ENCODE measurements at regions not wholly inside any gene's neighbourhood (a gene's known extent, or its start where the extent isn't known, plus 50 kb on each side); places are given as distances from the start of the nearest gene placed in this dataset.

DNA sequence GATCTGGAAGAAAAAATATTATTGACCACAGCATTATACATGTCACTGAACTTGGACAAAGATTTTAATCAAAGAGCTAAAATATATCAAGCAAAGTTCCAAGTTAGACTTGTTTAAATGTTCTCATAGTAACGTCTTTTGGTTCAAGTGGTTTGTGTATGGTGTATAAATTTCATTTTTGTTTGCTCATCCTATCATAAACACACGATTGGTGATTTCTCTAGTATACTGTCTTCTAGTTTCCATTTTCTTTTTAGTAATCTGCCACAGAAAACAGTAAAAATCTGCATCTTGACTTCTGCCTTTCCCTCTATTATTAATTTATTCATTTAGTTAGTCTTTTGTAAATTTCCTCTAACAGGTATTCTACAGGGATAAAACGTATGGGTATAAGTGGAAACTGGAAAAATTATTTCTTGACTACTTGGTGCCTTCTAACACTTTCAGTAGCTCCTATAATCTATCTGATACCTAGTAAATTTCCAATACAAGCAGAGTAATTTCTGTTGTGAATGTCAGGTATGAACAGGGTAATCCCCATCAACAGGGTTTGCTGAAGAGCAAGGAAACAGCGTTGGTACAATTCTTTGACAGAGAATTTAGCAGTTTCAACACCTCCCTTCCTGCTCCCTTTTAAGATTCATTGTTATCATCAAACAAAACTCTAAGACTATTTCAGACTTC, 268.0 kb downstream of the PTPRC start:
- DNase-seq, result no peak

- no peak for DNase-seq
Measured at GRCh38 chr1:198907423-198907746, 268.5 kb downstream of the PTPRC start.

DNA sequence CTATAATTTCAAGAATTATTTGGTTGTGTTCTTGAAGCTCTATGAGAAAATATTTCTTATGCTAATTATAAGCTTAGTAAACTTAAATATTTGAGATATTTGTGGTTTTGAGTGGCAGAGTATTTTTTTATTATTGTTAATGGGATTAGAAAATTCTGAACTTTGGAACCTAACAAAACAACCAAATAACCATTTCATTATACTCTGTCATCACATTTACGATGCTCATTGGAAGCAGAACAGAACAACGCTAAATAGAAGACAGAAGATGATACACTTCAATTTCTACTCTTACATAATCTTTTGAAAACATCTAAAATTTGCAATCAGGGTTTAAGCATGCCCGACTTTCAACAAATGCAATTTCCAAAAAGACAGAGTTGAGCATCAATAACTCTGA, 270.2 kb downstream of the PTPRC start:
- no peak for DNase-seq

GRCh38 chr1:198909973-198910372, 271.1 kb downstream of the PTPRC start:
- no peak for DNase-seq

- no peak for DNase-seq
Measured at GRCh38 chr1:198910816-198911215, 272.0 kb downstream of the PTPRC start.

- no peak for DNase-seq
Measured at GRCh38 chr1:198912046-198912445, 273.2 kb downstream of the PTPRC start.

GRCh38 chr1:198913667-198914066, 274.8 kb downstream of the PTPRC start:
- no peak for DNase-seq

GRCh38 chr1:198915327-198916231, 276.7 kb downstream of the PTPRC start:
- DNase-seq, result no peak

- no peak for DNase-seq
Measured at GRCh38 chr1:198917226-198917625, 278.4 kb downstream of the PTPRC start.

GRCh38 chr1:198918920-198919319, 280.1 kb downstream of the PTPRC start:
- no peak for DNase-seq

GRCh38 chr1:198919667-198920398, 281.0 kb downstream of the PTPRC start:
- no peak for DNase-seq

DNA sequence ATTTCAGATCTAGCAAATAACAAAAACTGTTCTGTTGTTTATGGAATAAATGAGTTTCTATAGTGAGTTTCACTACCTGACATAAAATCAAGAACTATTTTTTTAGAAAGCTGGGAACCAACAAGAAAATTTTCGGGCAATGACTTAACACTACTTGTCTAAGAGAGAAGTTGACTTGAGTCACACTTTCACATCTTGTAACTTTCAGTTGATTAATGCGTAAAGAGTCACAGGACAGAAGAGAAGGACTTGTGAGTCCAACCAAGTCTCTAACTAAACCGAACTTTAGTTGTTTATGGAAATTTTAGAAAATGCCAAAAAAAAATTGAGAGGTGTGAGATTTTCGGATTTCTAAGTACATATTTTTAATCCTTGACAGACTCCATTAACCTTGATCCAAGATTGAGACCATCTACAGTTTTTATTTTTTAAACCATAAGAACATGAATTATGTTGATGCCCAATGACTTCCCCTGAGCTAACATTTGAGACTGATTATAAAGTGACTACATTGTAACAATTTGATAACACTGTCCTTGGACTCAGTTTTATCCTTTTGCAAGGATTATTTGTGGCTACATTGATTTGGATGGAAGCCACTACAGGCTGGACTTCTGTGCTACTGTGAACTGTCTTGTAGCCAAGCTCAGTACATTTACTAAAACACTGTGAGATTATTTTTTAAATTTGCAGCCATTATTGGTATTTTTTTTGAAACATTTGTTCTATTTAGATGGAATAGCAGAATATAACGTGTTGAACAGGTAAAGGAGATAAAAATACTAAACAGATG, 284.0 kb downstream of the PTPRC start:
- no peak for DNase-seq

DNA sequence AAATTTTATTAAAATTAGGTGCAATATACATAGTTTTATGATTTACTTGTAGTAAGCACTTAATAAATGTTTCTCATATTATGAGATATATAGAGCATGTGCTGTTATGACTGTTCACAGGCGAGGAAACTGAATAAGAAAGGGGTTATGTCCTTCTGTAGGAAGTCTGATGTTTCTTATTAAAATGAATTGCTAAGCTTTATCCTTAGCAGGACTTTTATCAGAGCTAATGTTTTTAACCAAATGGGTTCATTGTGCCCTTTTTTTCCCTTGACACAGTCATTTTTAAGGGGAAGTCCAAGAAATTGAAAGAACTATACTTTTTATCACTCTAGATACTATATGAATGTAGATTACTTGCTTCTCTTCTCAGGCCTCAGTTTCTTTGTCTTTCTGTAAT, 285.2 kb downstream of the PTPRC start:
- no peak for DNase-seq

GRCh38 chr1:198925567-198925966, 286.7 kb downstream of the PTPRC start:
- no peak for DNase-seq

GRCh38 chr1:198927129-198927528, 288.3 kb downstream of the PTPRC start:
- no peak for DNase-seq

DNA sequence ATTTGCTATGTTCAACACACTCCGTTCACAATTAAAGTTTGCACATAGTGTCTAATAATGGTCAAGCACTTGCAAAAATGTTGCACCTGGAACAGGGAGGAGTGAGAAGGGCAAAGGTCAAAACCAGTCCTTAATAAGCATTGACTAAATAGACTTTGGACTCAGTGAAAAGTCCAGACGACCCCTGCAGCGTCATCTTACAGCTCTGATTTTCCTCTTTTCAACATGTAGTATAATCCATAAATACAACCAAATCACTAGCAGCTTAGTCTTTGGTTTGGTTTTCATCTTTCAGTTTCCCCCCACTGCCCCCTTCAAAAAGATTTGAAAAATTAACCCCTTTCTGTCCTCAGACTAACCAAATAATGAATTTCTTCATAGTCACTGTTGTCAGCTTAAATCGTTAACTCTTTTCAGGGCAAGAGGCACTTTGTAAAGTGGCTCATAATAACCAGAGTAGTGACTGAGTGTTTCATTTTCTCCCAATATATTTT, 290.3 kb downstream of the PTPRC start:
- no peak for DNase-seq

GRCh38 chr1:198929961-198930599, 291.2 kb downstream of the PTPRC start:
- DNase-seq, result peak; percentile 52

GRCh38 chr1:198932351-198932991, 293.6 kb downstream of the PTPRC start:
- DNase-seq, result peak; percentile 47

DNA sequence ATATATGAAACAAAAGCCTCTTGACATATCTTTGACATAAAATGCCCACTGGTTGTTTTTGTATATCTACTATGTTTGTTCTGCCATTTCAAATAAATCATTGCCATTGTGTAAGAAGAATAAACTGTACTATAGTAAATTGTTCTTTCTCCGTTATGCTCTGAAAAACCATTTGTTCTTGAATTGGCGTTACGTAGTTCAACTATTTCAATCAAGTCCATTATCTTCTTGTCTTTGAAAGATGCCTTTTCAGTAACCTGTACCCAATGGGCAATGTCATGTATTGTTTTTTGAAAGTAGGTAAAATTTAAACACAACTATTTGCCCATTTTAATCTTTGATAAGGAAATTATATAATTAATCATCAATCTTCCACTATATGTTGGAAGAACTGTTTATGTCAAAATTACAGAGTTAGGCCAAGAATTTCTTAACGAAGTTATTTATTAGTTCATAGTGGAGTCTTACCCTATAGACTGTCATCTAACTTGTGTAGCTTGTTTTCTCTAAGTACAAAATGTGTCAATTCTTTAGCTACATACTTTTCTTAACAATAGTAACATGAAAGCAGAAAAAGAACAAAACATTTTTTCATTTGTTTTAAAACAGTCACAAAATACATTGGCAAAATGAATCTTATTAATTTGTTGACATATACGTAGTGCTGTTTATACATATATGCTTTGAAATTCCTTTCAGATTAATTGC, 294.8 kb downstream of the PTPRC start:
- DNase-seq, result no peak

- DNase-seq, result no peak
Measured at GRCh38 chr1:198934426-198934825, 295.6 kb downstream of the PTPRC start.

DNA sequence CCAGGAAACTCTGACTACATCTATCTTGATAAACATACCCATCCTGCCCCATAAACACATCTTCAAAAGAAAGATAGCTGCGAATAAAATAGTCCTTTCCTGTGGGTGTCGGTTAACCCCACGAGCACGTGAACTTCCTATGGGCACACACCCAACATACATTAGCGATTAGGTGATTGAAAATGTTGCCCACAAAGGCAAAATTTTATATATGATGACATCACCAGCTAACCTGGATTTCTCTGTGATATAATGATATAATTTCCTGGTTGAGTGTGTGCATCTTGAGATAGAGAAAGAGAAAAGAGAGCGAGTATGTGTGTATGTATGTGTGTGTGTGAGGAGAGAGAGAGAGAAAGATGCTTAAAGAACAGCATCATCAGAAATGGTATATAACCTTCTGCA, 296.1 kb downstream of the PTPRC start:
- no peak for DNase-seq

All from retina (tissue), 1 donor.